Breast epithelium (tissue), 4 donors: ENCODE measurements at regions not wholly inside any gene's neighbourhood (a gene's known extent, or its start where the extent isn't known, plus 50 kb on each side); places are given as distances from the start of the nearest gene placed in this dataset.
A peak's percentile ranks its signal among the peaks of the same experiment; 100 is the strongest.

ENCODE experiments used
- DNase-seq, 2 donors: peaks; one replicate each; pipeline ENCODE4 v3.0.0-alpha.2; 2019; ENCODE audit warnings: low spot score in 2 of 2
- H3K27ac ChIP-seq, 2 donors: fragments of 200-600 bp; sonication (generic) in 1 of 2; one replicate each; pipeline ENCODE4 v1.5.1; 2016 to 2019; ENCODE audit warnings: mild to moderate bottlenecking in 1 of 2
- H3K27me3 ChIP-seq, 2 donors: fragments of 200-600 bp; sonication (generic) in 1 of 2; one replicate each; pipeline versions ENCODE4 v1.5.1 to v1.6.0; 2017 to 2019; ENCODE audit warnings: control low read depth in 1 of 2, mild to moderate bottlenecking in 1 of 2
- H3K36me3 ChIP-seq: fragments of 200-600 bp; one replicate; pipeline ENCODE4 v1.5.1; 2019
- H3K4me1 ChIP-seq, 2 donors: fragments of 200-600 bp; sonication (generic); one replicate each; pipeline ENCODE4 v1.5.1; 2016 to 2019; ENCODE audit warnings: control low read depth in 1 of 2
- H3K4me3 ChIP-seq, 3 donors: fragments of 200-600 bp; sonication (generic); 1 replicate in 2 of 3; 2 replicates in 1 of 3; pipeline ENCODE4 v1.5.1; 2016 to 2019; ENCODE audit warnings: mild to moderate bottlenecking in 3 of 3, moderate library complexity in 2 of 3
- H3K9me3 ChIP-seq, 2 donors: fragments of 200-600 bp; sonication (generic) in 1 of 2; one replicate each; pipeline ENCODE4 v1.5.1; 2016 to 2019; ENCODE audit warnings: control low read depth in 1 of 2
- POLR2A ChIP-seq: fragments of 450-650 bp; IDR thresholded peaks from one replicate; pipeline ENCODE4 v1.6.1; 2016; ENCODE audit warnings: antibody characterized with exemption, mild to moderate bottlenecking, moderate library complexity
- POLR2AphosphoS5 ChIP-seq, 3 donors: sonication (generic); formaldehyde crosslinking; IDR thresholded peaks; one replicate each; pipeline ENCODE4 v1.6.1; 2017; ENCODE audit warnings: antibody characterized with exemption in 3 of 3
- intact Hi-C: fragments of 100-400 bp; cut with DNase I; formaldehyde crosslinking; loops from one replicate; pipeline ENCODE4 v1.15.1; 2023; ENCODE audit warnings: low total_unique reads
- TF ChIP-seq, protein P1 (sequence below), 3 donors: fragments of 450-650 bp; IDR thresholded peaks; one replicate each; pipeline ENCODE4 v1.5.1; 2016 to 2017; ENCODE audit warnings: antibody characterized with exemption in 3 of 3, mild to moderate bottlenecking in 3 of 3, moderate library complexity in 3 of 3

DNA sequence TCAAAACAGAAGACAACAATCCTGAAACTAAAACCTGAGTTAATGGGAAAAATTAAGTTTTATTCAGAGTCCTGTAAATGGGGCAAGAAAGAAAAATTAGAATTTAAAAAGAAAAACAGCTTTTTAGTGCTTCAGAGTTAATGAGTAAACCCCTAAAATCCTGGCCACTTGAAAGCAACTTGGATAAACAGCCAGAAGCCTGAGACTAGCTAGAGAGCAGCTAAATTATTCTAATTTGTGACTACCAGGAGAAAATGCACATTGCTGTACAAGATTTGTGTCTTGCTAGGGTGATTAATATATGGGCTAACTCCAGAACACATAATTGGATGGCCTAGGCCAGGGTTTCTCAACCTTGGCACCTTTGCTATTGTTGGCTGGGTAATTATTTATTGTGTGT lies 62.4 kb upstream of the ARG1 start:
- H3K36me3 ChIP-seq = no peaks in the 10 kb centered on the region
- no peaks in the 10 kb centered on the region for H3K27me3 ChIP-seq
- intact Hi-C loops = no loop called here
- peaks cover 0 to 18% of the 10 kb centered on the region in 2 donors for H3K9me3 ChIP-seq
- TF ChIP-seq POLR2AphosphoS5 (IDR thresholded peaks at IDR 0.05) (no peak), POLR2A (no peak)
- TF ChIP-seq, protein P1, sequence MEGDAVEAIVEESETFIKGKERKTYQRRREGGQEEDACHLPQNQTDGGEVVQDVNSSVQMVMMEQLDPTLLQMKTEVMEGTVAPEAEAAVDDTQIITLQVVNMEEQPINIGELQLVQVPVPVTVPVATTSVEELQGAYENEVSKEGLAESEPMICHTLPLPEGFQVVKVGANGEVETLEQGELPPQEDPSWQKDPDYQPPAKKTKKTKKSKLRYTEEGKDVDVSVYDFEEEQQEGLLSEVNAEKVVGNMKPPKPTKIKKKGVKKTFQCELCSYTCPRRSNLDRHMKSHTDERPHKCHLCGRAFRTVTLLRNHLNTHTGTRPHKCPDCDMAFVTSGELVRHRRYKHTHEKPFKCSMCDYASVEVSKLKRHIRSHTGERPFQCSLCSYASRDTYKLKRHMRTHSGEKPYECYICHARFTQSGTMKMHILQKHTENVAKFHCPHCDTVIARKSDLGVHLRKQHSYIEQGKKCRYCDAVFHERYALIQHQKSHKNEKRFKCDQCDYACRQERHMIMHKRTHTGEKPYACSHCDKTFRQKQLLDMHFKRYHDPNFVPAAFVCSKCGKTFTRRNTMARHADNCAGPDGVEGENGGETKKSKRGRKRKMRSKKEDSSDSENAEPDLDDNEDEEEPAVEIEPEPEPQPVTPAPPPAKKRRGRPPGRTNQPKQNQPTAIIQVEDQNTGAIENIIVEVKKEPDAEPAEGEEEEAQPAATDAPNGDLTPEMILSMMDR (IDR thresholded peaks at IDR 0.05) = no peak
- no peaks in the 10 kb centered on the region for H3K4me1 ChIP-seq
- no peak overlapping the region for H3K4me3 ChIP-seq
- no peak overlapping the region for H3K27ac ChIP-seq
- no peak for DNase-seq

DNA sequence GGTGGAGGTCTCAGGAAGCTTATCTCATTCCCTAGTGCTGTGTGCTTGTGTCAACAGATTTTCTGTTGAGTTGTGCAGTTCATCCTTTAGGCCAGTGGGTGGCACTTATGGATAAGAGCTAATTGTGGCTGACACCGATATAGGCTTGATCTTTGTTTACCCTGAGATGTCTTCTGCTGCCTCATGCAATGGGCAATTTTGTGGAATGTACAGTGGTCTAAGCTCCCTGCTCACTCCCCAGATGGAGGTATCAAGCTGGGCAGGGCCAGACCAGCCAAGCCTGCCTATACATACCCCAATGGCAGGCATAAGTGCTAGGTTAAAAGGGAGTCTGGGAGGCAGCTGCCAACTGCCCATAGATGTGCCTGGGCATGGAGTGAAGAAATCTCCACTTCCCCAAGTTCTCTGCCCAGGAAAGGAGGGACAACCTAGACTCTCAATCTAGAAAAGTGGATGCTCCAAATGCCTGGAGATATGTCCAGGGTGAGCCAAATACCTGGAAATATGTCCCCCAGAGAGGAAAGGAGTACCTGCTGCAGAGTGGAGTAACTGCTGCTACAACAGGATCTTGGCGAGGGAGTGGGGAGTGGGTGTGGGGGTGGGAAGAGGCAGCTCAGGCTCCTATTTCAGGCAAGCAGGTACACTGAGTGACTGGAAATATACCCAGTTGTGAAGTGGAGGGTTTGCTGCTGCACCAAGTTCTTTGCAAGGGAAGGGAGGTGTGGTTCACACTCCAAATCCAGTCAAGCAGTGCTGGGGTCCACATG lies 53.2 kb upstream of the ARG1 start:
- DNase-seq = no peak
- H3K9me3 ChIP-seq = peaks cover 0 to 10% of the 10 kb centered on the region in 2 donors
- no peaks in the 10 kb centered on the region for H3K27me3 ChIP-seq
- no peak for TF ChIP-seq POLR2AphosphoS5 (IDR thresholded peaks at IDR 0.05)
- TF ChIP-seq, protein P1 (IDR thresholded peaks at IDR 0.05) = peak in 2 of 3 donors; percentile 13 to 35
- no peak overlapping the region for H3K4me3 ChIP-seq
- no peaks in the 10 kb centered on the region for H3K36me3 ChIP-seq
- no peaks in the 10 kb centered on the region for H3K4me1 ChIP-seq
- intact Hi-C loops = no loop called here
- no peak overlapping the region for H3K27ac ChIP-seq
